ENCODE measurements at regions not wholly inside any gene's neighbourhood (a gene's known extent, or its start where the extent isn't known, plus 50 kb on each side); places are given as distances from the start of the nearest gene placed in this dataset.
"Not testable (repeated sequence)": the region's sequence is repeated elsewhere in the genome, so short reads cannot be mapped to it uniquely, and the experiment has no call there.

GRCh38 chr5:72651109-72651508 lies 143.9 kb upstream of the ZNF366 start:
- ATAC-seq (no peak), DNase-seq (no peak)

DNA sequence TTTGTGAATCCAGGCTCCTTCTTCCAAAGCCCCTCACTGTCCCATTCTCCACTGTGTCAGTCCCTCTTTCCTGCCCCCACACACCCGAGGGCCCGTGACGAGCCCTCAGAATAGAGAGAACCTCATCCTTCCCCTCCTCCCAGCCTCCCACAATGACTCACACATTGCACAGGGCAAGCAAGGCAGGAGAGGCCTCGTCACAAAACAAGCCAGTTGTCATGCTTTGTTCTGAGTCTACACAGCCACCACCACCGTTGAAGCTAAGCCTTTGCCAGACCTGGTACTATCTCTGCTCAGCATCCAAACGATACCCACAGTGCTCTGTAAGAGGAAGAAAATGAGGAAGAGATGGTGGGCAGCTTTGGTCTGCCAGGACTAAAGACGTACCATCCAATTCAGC lies 142.2 kb upstream of the ZNF366 start:
- ATAC-seq (no peak), DNase-seq (no peak)

- ATAC-seq, result no peak
- no peak for DNase-seq
These were observed 141.3 kb upstream of the ZNF366 start for GRCh38 chr5:72648480-72648879.

DNA sequence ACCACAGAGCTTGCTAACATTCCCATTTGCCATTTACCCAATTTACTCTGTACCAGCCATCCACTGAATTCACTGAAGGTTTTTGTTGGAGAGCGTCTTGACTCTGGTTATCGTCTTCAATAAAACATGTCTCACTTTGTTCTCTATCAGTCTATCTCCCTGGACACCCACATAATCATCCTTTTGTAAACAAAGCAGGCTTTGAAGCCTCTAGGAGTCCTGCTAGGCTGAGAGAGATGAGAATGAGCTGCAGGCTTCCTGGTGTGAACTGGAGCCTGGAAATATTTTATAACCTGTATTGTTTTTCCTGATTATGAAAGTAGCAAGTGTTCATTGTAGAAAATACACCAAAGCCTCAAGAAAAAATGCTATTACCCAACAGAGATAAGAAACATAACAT lies 140.6 kb upstream of the ZNF366 start:
- no peak for ATAC-seq
- no peak for DNase-seq

DNA sequence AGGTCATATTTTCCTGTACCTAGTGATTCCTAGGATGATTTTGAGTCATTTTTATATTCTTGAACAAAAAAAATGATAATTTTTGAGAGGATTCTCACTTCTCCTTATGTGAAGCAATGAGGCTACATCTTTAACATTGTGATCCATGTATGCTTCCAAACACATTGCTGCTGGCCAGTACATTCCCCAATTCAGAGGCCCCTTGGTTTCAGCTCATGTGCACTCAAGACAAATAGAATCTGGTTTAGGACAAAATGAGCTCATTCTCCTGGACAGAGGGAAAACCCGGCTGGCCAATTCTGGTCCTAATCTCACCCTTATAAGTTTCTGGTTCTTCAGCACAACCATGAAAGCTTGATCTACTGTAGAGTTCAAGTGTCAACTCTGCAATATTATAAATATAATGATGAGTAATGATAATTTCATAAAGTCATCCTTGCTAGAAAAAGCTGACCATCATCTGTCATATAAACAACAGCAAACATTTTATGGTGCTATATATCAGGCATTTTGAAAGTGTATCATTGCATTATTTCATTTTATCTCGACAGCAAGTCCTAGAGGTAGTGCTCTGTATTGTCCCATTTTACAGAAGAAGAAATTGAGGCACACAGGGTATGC lies 139.1 kb upstream of the ZNF366 start:
- ATAC-seq (no peak), DNase-seq (no peak)

GRCh38 chr5:72645064-72645846 lies 138.0 kb upstream of the ZNF366 start:
- ATAC-seq, result no peak
- no peak for DNase-seq

- no peak for ATAC-seq
- DNase-seq, result no peak
These were observed 137.1 kb upstream of the ZNF366 start for GRCh38 chr5:72644296-72644695.

GRCh38 chr5:72641164-72641563 lies 134.0 kb upstream of the ZNF366 start:
- no peak for ATAC-seq

GRCh38 chr5:72637058-72637457 lies 129.8 kb upstream of the ZNF366 start:
- ATAC-seq, result no peak
- DNase-seq, result no peak

More at GRCh38 chr5:72641164-72641563, 134.0 kb upstream of the ZNF366 start:
- DNase-seq, result no peak

- not testable (repeated sequence) for ATAC-seq, DNase-seq
These were observed 129.4 kb upstream of the ZNF366 start for GRCh38 chr5:72636565-72636964.

GRCh38 chr5:72634444-72634843 lies 127.2 kb upstream of the ZNF366 start:
- DNase-seq (no peak), ATAC-seq (no peak)

GRCh38 chr5:72633649-72634048 lies 126.4 kb upstream of the ZNF366 start:
- DNase-seq (no peak), ATAC-seq (no peak)

GRCh38 chr5:72633041-72633445 lies 125.8 kb upstream of the ZNF366 start:
- ATAC-seq (no peak), DNase-seq (no peak)

DNA sequence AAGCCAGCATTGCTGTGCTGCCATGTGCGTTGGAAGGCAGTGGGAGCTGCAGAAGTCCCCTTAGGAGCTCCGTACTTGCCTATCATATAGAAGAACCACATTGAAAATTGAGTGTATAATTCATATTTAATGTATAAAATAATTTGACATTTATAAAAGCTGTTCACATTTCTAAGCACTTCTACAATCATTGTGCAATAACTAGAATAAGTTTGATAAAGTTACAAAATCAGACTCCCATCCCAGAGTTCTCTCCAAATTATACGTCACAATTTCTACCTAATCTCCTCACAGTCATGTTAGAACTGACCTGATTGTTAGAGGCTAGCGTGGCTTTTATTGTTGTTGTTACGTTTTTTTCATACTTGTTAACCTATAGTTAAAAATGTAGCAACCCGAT lies 123.5 kb upstream of the ZNF366 start:
- ATAC-seq (no peak), DNase-seq (no peak)

GRCh38 chr5:72630081-72630480 lies 122.9 kb upstream of the ZNF366 start:
- ATAC-seq, result no peak

GRCh38 chr5:72628771-72629371 lies 121.7 kb upstream of the ZNF366 start:
- DNase-seq (no peak), ATAC-seq (no peak)

More at GRCh38 chr5:72630081-72630480, 122.9 kb upstream of the ZNF366 start:
- no peak for DNase-seq

- DNase-seq, result no peak
- no peak for ATAC-seq
These were observed 118.1 kb upstream of the ZNF366 start for GRCh38 chr5:72625332-72625731.

GRCh38 chr5:72624641-72625236 lies 117.5 kb upstream of the ZNF366 start:
- DNase-seq, result no peak

GRCh38 chr5:72623936-72624335 lies 116.7 kb upstream of the ZNF366 start:
- ATAC-seq (no peak), DNase-seq (no peak)

More at GRCh38 chr5:72624641-72625236, 117.5 kb upstream of the ZNF366 start:
- no peak for ATAC-seq

DNA sequence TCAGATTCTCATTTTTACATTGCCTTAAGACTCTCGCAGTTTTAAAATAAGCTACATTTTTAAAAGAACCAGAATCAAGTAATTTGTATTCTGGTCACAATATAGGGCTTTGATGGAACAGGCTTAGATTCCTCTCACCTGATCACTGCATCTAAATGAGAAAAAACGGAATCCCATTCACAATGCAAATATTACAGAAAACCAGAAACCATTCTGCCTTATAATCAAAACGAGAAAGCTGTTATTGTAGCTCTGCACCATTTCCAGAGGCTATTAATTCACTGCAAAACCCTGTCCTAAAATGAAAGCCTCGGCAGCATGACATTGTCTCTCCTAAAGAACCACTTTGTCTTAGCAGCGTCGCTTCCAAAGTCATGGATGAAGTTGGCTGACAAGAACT lies 116.1 kb upstream of the ZNF366 start:
- DNase-seq, result no peak
- no peak for ATAC-seq

GRCh38 chr5:72622170-72622760 lies 115.1 kb upstream of the ZNF366 start:
- ATAC-seq, result no peak

DNA sequence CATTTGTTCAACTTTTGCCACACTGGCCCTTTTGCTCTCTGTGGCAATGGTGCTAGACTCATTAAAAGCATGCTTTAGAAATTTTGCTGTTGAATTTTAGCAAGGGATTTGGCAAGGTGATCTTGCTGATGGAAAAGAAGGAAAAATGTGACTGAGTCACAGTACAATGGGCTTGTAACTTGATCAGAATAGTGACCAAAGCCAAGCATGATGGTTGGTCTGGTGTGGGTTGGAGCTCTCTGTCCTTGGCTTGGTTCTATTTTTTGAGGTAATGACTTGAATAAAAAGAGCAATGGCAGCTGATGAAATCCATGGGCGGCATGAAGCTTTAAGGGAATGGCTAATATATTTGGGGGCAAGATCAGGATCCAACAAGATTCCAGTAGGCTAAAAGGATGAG lies 114.4 kb upstream of the ZNF366 start:
- DNase-seq, result no peak
- ATAC-seq, result no peak

More at GRCh38 chr5:72622170-72622760, 115.1 kb upstream of the ZNF366 start:
- DNase-seq, result no peak

- DNase-seq (no peak), ATAC-seq (no peak)
These were observed 112.5 kb upstream of the ZNF366 start for GRCh38 chr5:72619677-72620076.
